Gastroesophageal sphincter (tissue), 4 donors: ENCODE measurements at regions not wholly inside any gene's neighbourhood (a gene's known extent, or its start where the extent isn't known, plus 50 kb on each side); places are given as distances from the start of the nearest gene placed in this dataset.

Source experiments
- ATAC-seq: fragments of 150-250 bp; one replicate; pipeline ENCODE4 v1.9.1; 2016; ENCODE audit warnings: mild to moderate bottlenecking, moderate library complexity
- H3K27ac ChIP-seq, 4 donors: fragments of 200-600 bp; sonication (generic) in 3 of 4; 1 replicate in 3 of 4; 2 replicates in 1 of 4; pipeline ENCODE4 v1.5.1; 2016 to 2019
- H3K27me3 ChIP-seq: fragments of 200-600 bp; sonication (generic); one replicate; pipeline ENCODE4 v1.5.1; 2019
- H3K36me3 ChIP-seq, 2 donors: fragments of 200-600 bp; sonication (generic); one replicate each; pipeline ENCODE4 v1.5.1; 2019; ENCODE audit warnings: control low read depth in 1 of 2
- H3K4me1 ChIP-seq, 3 donors: fragments of 200-600 bp; sonication (generic); 1 replicate in 2 of 3; 2 replicates in 1 of 3; pipeline ENCODE4 v1.5.1; 2016 to 2019; ENCODE audit warnings: control low read depth in 2 of 3
- H3K4me3 ChIP-seq, 2 donors: fragments of 200-600 bp; sonication (generic); one replicate each; pipeline ENCODE4 v1.5.1; 2019; ENCODE audit warnings: mild to moderate bottlenecking in 1 of 2, moderate library complexity in 1 of 2
- H3K9me3 ChIP-seq, 3 donors: fragments of 200-600 bp; sonication (generic); one replicate each; pipeline ENCODE4 v1.5.1; 2017 to 2019; ENCODE audit warnings: control low read depth in 2 of 3
- EP300 ChIP-seq: sonication (generic); formaldehyde crosslinking; IDR thresholded peaks from one replicate; pipeline ENCODE4 v1.6.1; 2017; ENCODE audit warnings: antibody characterized with exemption, mild to moderate bottlenecking
- POLR2A ChIP-seq, 2 donors: fragments of 450-650 bp; IDR thresholded peaks; one replicate each; pipeline ENCODE4 v1.6.1; 2017; ENCODE audit warnings: antibody characterized with exemption in 2 of 2, mild to moderate bottlenecking in 2 of 2, moderate library complexity in 1 of 2
- POLR2AphosphoS5 ChIP-seq: sonication (generic); formaldehyde crosslinking; IDR thresholded peaks from one replicate; pipeline ENCODE4 v1.6.1; 2017; ENCODE audit warnings: antibody characterized with exemption
- WGBS, 2 donors: methylation state at CpG; one replicate each; pipeline ENCODE4 v1.1.5; 2018; ENCODE audit warnings: low coverage in 1 of 2; 5-methylcytosine and 5-hydroxymethylcytosine counted together
- TF ChIP-seq, protein P1 (sequence below), 4 experiments: fragments of 200-600 bp in 2 of 4; fragments of 450-650 bp in 2 of 4; sonication (generic) in 1 of 4; IDR thresholded peaks; one replicate each; pipeline ENCODE4 v1.5.1; 2017 to 2019; ENCODE audit warnings: antibody characterized with exemption in 4 of 4, mild to moderate bottlenecking in 2 of 4, moderate library complexity in 2 of 4

- Histone ChIP-seq H3K4me3 (no peak overlapping the region), H3K27me3 (no peaks in the 10 kb centered on the region), H3K36me3 (no peaks in the 10 kb centered on the region), H3K4me1 (no peaks in the 10 kb centered on the region), H3K27ac (no peak overlapping the region), H3K9me3 (no peaks in the 10 kb centered on the region)
- TF ChIP-seq EP300 = no peak
- TF ChIP-seq, protein P1, sequence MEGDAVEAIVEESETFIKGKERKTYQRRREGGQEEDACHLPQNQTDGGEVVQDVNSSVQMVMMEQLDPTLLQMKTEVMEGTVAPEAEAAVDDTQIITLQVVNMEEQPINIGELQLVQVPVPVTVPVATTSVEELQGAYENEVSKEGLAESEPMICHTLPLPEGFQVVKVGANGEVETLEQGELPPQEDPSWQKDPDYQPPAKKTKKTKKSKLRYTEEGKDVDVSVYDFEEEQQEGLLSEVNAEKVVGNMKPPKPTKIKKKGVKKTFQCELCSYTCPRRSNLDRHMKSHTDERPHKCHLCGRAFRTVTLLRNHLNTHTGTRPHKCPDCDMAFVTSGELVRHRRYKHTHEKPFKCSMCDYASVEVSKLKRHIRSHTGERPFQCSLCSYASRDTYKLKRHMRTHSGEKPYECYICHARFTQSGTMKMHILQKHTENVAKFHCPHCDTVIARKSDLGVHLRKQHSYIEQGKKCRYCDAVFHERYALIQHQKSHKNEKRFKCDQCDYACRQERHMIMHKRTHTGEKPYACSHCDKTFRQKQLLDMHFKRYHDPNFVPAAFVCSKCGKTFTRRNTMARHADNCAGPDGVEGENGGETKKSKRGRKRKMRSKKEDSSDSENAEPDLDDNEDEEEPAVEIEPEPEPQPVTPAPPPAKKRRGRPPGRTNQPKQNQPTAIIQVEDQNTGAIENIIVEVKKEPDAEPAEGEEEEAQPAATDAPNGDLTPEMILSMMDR (IDR thresholded peaks at IDR 0.05) = no peak
- no peak for TF ChIP-seq POLR2AphosphoS5
- TF ChIP-seq POLR2A (IDR thresholded peaks at IDR 0.05) = no peak
- no peak for ATAC-seq
- 54 to 73% methylated on average over 5 to 6 of the region's 18 CpGs for WGBS, 2 donors
Observed at GRCh38 chr14:101622251-101623076, 61.2 kb downstream of the DIO3 start.

DNA sequence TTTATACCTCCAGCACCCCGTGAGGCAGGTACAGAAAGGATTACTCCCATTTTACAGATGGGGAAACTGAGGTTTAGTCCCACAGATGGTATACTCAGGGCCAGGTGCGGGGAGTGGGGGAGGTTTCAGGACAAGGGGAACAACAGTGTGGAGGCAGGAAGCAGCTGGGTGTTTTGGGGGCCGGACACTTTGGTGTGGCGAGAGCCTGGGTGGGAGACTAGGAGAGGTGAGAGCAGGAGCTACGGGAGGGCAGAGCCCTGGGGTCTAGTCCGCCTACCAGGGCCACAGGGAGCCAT, 61.7 kb downstream of the DIO3 start:
- ATAC-seq = no peak
- TF ChIP-seq, protein P1 (IDR thresholded peaks at IDR 0.05) = no peak
- TF ChIP-seq POLR2A (IDR thresholded peaks at IDR 0.05) = no peak
- no peak for TF ChIP-seq POLR2AphosphoS5
- TF ChIP-seq EP300 = no peak
- Histone ChIP-seq H3K4me3 (no peak overlapping the region), H3K27ac (no peak overlapping the region), H3K36me3 (no peaks in the 10 kb centered on the region), H3K9me3 (no peaks in the 10 kb centered on the region), H3K4me1 (peaks cover 0 to 5% (median 0%) of the 10 kb centered on the region in 3 donors), H3K27me3 (no peaks in the 10 kb centered on the region)
- WGBS, 2 donors = 91 to 93% methylated on average over 4 to 6 of the region's 6 CpGs

DNA sequence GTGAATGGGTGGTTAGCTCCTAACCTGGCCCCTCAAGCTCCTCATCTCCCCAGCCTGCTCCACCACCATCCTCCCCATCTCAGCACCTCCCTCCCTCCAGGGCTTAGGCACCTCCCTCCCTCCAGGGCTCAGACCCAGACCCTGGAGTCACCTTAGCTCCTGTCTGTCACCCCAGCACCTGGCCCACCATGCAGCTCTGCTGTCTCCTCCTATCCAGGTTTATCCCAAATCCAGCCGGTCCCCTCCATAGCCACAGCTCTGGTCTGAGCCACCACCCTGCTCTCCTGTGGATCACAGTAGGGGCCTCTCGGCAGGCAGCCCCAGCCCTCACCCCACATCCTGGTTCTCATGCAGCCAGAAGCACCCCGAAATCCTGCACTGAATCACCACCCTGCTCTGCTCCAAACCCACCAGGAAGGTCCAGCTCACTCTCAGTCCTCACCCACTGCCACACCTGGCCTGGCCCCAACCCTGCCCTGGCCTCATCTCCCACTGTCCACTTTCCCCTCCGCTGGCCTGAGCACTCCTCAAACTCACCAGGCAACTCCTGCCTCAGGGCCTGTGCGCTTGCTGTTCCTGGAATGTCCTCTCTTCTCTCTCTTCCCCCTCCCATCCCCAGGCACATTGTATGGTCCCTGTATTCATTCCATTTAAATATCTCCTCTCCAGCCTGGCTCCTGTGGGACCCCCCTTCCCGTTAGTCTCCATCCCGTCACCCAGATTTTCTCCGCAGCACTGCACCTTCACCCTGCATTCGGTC, 62.6 kb downstream of the DIO3 start:
- Histone ChIP-seq H3K27me3 (no peaks in the 10 kb centered on the region), H3K4me1 (peaks cover 0 to 13% (median 4%) of the 10 kb centered on the region in 3 donors), H3K9me3 (no peaks in the 10 kb centered on the region), H3K27ac (no peak overlapping the region), H3K36me3 (no peaks in the 10 kb centered on the region), H3K4me3 (no peak overlapping the region)
- 84 to 93% methylated on average over 6 of the region's 9 CpGs for WGBS, 2 donors
- TF ChIP-seq EP300 = no peak
- no peak for ATAC-seq

DNA sequence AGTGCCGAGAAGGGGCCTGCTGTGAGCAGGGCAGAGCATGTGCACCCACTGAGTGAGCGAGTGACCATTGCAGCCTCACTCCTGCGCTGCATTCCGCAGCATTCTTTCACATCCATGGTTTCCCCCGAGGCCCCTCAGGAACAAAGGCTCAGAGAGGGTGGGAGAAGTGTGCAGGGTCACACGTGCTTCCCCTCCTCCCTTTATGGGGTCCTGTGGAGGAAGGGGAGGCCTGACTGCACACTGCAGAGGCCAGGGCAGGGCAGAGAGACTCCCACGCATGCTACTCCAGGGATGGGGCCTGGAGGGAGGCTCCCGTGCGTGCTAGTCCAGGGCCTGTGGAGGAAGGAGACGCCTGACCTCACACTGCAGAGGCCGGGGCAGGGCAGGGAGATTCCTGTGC, 63.2 kb downstream of the DIO3 start:
- H3K27ac ChIP-seq = no peak overlapping the region
- H3K27me3 ChIP-seq = no peaks in the 10 kb centered on the region
- no peak for ATAC-seq
- H3K4me3 ChIP-seq = no peak overlapping the region
- H3K4me1 ChIP-seq = peaks cover 0 to 16% (median 4%) of the 10 kb centered on the region in 3 donors
- no peaks in the 10 kb centered on the region for H3K36me3 ChIP-seq
- WGBS, 2 donors = 80 to 89% methylated on average over 3 to 4 of the region's 11 CpGs
- no peaks in the 10 kb centered on the region for H3K9me3 ChIP-seq
- no peak for TF ChIP-seq EP300
- no peak for TF ChIP-seq POLR2AphosphoS5
- TF ChIP-seq, protein P1 (IDR thresholded peaks at IDR 0.05) = no peak
- TF ChIP-seq POLR2A (IDR thresholded peaks at IDR 0.05) = no peak

GRCh38 chr14:101625336-101626097, 64.2 kb downstream of the DIO3 start:
- Histone ChIP-seq H3K4me1 (peaks cover 0 to 16% (median 4%) of the 10 kb centered on the region in 3 donors), H3K27ac (no peak overlapping the region), H3K9me3 (no peaks in the 10 kb centered on the region), H3K4me3 (no peak overlapping the region), H3K27me3 (no peaks in the 10 kb centered on the region), H3K36me3 (no peaks in the 10 kb centered on the region)
- TF ChIP-seq, protein P1 (IDR thresholded peaks at IDR 0.05) = no peak
- TF ChIP-seq EP300 (no peak), POLR2A (IDR thresholded peaks at IDR 0.05) (no peak), POLR2AphosphoS5 (no peak)
- 86 to 100% methylated on average over 1 of the region's 1 CpG for WGBS, 2 donors
- ATAC-seq = no peak
